ENCODE measurements at regions not wholly inside any gene's neighbourhood (a gene's known extent, or its start where the extent isn't known, plus 50 kb on each side); places are given as distances from the start of the nearest gene placed in this dataset.
"Not testable (repeated sequence)": the region's sequence is repeated elsewhere in the genome, so short reads cannot be mapped to it uniquely, and the experiment has no call there.

DNA sequence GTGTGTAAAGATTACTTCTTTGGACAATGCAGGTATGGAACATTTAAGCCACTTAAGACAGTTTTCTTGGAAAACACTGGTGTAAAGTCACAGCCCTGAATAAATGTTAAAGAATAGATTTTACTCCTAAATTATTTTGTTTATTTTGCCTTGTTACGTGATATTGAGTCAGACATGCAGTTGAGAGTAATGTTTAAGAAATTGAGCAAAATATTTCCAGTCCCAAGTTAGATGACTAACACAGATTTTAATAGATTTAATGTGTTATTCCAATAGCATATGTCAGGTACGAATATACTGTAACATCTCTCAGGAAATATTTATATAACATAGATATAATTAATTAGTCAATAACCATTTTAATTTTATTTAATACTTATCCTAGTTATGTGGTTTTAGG, 1361.7 kb downstream of the FSCB start:
- peak; percentile 13 for FAIRE-seq

DNA sequence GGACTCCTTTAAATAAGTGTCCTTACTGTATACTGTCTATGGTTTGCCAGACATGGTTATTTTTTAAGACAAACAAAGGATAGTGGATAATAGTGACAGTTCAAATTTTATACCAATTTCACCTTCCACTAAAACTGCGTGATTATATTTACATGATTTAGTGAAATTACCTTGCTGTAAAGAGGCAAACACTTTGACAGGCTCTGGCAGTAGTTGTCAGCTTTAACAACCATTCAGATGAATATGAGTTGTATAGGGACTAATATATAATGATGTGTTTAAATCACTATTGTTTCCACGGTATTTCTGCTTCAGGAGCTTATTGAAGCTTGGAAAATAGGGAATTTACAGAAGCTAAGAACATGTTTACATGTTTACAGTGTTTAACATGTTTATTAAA, 1364.0 kb downstream of the FSCB start:
- FAIRE-seq: no peak

DNA sequence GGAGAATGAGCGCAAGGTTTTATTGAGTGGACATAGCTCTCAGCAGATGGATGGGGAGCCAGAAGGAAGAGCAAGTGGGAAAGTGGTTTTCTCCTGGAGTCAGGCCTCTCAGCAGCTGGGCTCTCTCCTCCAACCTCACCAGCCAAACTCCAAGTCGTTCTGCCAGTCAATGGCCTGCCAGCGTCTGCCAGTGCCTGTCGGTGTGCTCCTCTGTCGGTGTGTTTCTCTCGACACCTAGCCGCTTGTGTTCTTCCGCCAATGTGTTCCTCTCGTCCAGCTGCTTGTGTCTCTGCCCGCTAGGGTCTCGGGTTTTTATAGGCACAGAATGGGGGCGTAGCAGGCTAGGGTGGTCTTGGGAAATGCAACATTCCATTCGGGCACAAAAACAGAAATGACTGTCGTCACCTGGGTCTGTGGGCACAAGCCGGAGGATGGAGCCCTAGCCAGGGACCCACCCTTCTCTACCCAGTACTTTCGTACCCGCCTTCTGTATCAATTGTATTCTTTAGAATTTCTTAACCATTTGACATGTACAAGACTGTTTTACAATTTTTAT, 1365.4 kb downstream of the FSCB start:
- no peak for FAIRE-seq

DNA sequence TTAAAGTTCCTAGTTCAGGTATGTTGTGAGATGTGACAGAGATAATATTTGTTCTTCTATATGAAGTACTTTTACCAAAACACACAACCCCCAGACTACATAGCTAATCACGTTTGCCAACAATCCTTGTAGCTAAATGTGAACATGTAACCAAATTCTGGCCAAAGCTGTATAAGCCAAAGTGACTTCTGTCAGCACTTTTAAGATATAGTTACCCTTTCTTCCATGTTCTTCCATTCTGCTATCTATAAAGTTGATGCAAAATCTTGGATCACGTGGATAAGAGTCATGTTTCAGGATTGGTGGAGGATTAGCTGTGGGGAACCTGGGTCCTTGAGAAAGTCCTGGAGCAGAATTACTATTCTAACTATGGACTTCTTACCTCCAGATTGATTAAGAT, 1366.6 kb downstream of the FSCB start:
- no peak for FAIRE-seq

DNA sequence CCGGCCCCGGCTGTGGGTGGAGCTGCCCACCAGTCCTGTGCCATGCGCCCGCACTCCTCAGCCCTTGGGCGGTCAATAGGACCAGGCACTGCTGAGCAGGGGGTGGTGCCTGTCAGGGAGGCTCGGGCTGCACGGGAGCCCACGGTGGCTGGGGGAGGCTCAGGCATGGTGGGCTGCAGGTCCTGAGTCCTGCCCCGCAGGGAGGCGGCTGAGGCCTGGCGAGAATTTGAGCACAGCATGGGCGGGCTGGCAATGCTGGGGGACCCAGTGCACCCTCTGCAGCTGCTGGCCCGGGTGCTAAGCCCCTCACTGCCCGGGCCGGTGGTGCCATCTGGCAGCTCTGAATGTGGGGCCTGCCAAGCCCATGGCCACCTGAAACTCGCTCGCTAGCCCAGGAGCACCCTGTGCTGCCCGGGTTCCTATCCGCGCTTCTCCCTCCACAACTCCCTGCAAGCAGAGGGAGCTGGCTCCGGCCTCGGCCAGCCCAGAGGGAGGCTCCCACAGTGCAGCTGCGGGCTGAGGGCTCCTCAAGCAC, 1371.1 kb downstream of the FSCB start:
- no peak for FAIRE-seq

DNA sequence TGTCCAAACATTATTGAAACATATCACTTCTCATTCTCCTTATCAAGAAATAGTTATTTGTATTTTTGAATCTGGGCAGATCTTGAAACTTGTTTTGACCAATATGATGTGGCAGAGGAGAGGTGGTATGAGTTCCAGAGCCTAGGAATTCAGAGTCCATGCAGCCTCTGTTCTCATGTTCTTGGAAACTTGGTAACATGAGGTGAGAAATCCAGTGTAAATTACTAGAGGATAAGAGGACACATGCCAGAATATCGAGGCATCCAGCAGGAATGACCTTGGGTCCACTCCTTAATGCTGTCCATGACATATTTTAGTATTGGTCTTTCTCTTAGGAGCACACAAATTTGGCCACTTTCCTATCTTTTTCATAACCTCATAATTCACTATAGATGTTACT, 1374.6 kb downstream of the FSCB start:
- no peak for FAIRE-seq

DNA sequence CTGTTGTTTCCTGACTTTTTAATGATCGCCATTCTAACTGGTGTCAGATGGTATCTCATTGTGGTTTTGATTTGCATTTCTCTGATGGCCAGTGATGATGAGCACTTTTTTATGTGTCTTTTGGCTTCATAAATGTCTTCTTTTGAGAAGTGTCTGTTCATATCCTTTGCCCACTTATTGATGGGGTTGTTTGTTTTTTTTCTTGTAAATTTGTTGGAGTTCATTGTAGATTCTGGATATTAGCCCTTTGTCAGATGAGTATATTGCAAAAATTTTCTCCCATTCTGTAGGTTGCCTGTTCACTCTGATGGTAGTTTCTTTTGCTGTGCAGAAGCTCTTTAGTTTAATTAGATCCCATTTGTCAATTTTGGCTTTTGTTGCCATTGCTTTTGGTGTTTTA, 1378.7 kb downstream of the FSCB start:
- not testable (repeated sequence) for FAIRE-seq

DNA sequence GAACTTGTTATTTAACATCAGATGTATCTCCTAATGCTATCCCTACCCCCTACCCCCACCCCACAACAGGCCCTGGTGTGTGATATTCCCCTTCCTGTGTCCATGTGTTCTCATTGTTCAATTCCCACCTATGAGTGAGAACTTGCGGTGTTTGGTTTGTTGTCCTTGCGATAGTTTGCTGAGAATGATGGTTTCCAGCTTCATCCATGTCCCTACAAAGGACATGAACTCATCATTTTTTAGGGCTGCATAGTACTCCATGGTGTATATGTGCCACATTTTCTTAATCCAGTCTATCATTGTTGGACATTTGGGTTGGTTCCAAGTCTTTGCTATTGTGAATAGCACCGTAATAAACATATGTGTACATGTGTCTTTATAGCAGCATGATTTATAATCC, 1379.2 kb downstream of the FSCB start:
- FAIRE-seq: not testable (repeated sequence)

DNA sequence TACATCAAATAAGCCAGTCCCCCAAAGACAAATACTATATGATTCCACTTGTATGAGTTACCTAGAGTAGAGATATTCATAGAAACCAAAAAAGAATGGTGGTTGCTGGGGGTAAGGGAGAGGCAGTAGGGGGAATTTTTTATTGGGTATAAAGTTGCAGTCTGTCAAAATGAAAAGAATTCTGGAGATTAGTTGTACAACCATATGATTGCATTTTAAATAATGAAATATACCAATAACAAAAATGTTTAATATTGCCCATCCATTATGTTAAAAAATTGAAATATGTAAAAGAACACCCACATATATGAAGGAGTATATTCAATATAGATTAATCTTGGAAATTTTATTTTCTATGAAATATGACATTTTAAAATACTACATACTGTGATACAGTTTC, 1383.5 kb downstream of the FSCB start:
- FAIRE-seq: no peak

DNA sequence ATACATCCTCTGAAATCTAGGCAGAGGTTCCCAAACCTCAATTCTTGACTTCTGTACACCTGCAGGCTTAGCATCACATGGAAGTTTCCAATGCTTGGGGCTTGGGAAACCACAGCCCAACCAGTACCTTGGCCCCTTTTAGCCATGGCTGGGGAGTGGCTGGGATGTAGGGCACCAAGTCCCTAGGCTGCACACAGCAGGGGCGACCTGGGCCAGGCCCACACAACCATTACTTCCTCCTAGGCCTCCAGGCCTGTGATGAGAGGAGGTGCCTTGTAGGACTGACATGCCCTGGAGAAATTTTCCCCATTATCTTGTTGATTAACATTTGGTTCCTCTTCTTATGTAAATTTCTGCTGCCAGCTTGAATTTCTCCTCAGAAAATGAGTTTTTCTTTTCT, 1387.4 kb downstream of the FSCB start:
- no peak for FAIRE-seq

DNA sequence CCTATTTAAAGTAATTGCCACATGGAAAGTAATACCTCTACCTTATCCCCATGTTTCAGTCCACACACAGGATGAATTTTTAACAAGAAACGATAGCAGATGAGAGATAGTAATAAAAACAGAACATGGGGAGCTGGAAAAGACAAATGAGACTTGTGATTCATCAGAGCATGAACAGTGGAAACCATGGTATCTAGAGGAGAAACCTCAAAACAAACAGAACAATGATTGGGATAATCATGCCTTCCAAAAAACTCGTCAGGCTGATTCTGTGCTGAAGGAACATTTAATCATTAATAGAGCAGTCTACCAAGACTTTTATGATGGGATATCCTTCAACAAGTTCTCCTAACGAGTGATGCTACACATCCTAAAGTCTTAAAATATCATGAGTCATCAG, 1390.7 kb downstream of the FSCB start:
- no peak for FAIRE-seq

DNA sequence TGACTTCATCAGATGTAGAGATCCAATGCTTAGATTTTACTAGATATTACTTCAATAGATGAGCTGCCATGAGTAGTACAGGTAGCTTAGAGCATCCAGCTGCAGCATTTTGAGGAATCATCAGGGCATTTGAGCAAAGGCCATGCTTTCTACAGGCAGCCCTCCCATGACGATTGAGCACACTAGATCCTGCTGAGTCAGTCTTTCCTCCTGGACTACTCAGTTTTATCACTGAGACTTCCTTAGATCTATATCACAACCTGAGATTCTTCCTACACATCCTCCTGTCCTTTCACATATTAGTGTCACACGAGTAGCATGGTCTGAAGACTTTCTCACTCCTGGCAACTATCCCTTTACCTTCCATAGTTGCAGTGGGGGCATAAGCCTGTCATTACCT, 1401.8 kb downstream of the FSCB start:
- FAIRE-seq: no peak

DNA sequence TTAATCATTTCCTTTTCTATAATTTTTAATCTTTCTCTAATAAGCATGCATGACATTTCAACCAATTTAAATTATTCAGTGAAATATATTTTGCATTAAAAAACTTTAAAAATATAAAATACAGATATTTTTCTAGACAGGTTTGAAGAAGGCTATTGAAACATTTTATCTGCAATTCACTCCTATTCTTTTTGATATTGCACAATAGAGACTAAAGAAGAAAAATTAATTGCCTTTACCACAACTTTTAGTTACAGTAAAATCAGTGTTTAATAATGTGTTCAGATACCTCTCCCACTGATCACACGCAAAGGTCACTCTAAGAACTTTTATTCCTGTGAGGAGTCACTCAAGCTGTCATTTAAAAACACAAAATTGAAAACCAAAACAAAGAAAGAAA, 1416.7 kb downstream of the FSCB start:
- FAIRE-seq: no peak

DNA sequence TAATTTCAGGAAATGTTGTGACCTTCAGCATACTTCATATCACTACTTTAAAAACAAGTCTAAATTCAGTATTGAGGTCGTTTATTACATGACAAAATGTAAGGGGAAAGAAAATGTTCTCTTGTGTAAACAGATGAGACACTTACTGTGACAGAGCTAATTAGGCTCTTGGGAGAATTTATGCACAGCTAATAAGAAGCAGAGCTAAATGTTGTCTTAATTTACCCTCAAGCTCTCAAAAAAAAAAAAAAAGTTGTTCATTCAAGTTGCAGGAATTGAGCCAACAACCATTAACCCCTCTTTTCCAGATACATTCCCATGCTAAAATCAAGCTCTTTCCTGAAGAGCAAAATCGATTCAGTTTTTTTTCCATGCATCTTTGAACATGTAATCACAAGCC, 1419.4 kb downstream of the FSCB start:
- no peak for FAIRE-seq

DNA sequence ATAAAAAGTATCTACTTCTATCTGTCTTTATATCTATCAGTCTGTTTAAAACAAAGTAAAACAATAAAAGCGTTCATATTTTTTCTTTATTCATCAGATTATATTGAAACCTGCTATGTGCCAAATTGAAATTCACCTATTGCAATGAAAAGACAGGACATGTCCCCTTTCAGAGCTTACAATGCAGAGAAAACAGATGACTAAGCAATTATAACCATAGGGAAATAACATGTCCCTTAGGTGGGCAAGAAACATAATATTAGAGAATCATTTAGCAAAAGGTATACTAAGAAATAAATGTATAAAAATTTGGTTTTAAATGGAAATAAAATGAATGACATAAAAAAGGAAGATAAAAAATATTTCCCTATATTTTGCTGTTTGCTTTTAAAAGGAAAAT, 1421.3 kb downstream of the FSCB start:
- FAIRE-seq: no peak

DNA sequence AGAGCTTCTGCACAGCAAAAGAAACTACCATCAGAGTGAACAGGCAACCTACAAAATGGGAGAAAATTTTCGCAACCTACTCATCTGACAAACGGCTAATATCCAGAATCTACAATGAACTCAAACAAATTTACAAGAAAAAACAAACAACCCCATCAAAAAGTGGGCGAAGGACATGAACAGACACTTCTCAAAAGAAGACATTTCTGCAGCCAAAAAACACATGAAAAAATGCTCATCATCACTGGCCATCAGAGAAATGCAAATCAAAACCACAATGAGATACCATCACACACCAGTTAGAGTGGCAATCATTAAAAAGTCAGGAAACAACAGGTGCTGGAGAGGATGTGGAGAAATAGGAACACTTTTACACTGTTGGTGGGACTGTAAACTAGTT, 1439.7 kb downstream of the FSCB start:
- not testable (repeated sequence) for FAIRE-seq

DNA sequence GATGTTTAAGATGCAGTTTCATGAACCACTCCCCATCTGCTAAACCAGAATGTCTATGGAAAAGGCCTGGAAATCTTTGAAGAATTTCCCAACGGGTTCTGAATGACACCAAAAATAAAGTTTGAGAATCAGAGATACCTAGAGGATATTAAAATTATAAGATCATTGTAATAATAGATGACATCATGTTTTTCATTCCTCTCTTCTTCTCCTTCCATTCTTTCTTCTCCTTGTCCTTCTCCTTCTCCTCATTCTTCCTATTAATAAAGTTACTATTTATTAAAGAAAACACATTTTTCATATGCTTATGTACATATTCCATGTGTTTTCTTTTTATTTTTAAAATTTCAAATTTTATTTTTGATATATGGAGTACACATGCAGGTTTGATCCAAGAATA, 1449.4 kb downstream of the LRFN5 start:
- no peak for FAIRE-seq

DNA sequence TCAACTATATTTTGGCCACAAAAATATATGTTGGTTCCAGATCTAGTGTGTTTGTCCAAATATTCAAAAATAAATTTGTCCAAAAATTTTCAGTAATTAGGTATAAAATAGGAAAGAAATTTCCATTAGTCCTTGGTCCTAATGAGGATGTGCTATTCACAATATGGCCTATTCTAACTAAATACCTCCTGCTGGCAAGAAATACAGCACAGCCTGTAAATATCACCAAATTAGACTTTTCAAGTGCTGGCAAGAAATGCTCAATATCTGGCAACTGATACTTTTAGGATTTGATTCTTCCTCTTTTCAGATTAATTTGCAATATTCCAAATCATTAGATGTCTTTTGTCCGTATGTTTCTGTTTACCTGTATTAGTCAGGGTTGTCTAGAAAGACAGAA, 1446.2 kb downstream of the LRFN5 start:
- FAIRE-seq: no peak

DNA sequence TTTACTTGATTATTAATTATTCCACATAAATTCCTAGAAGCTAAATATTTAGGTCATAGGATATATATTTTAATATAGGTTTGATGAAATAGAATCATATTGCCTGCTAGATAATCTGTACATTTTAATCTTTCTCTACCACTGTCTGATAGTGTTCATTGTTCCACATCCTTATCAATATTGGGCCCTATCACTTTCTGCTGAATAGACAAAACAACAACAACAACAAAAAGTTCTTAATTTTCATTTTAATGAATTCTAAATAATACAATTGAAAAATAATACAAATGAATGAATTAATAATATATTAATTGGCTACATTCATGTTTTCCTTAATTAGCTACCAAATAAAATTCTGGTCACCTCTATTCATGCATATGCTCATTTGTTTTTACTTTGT, 1437.2 kb downstream of the LRFN5 start:
- peak; percentile 21 for FAIRE-seq

DNA sequence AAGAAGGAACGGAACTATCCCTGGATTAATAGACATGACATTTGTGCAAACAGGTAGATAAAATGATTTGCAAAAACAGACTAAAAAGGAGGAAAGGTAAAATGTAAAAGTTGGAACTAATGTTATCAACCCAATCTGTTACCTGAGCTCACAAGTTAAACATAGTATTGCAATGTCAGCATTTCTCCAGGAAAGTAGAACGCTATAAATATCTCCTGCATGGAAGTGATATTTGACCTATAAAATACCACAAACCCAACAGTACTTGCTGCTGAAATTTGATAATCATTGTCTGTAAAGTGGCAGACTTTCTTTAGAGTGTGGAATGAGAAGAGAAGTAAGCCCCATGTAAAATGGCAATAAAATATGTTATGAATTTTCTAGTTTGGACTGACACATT, 1435.7 kb downstream of the LRFN5 start:
- peak; percentile 82 for FAIRE-seq

DNA sequence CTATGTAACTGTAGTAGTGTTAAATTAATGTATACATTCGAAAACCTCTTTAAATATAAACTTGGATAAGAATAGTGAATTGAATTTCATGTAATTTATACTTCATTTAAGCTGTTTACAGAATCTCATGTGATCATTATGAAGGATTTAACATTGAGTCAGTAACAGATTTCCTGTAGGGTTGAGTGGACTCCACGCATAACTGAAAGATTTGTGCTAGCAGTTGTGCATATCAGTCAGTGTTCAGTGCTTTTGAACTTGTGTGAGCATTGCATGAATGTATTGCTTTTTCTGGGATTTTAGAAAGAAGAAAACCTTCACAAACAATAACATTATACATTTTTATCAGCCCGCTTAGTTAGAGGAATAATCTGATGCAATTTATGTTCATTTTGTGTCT, 1435.3 kb downstream of the LRFN5 start:
- no peak for FAIRE-seq

DNA sequence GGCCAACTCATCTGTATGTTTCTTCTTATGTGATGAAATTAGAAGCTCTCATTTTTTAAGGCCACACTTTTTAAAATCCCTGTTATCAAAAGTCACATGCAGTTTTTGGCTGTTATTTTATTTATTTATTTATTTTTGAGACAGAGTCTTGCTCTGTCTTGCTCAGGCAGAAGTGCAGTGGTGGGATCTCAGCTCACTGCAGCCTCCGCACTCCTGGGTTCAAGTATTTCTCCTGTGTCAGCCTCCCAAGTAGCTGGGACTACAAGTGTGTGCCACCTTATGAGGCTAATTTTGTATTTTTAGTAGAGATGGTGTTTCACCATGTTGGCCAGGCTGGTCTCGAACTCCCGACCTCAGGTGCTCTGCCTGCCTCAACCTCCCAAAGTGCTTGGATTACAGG, 1434.5 kb downstream of the LRFN5 start:
- no peak for FAIRE-seq

DNA sequence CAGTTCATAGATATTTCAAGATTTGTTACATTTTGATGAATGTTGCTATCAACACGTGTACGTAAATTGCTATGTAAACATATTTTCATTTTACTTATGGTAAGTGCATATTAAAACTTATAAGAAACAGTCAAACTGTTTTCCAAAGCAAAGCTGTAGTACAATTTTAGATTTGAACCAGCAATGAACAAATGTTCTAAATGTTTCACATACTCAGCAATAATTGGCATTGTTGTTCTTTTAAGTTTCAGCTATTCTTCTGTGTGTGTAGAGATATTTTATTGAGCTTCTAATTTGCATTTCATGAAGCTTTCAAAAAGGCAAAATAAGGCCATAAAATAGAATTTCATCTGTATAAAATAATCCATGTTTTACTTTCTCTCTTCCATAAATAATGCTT, 1433.2 kb downstream of the LRFN5 start:
- FAIRE-seq: no peak

DNA sequence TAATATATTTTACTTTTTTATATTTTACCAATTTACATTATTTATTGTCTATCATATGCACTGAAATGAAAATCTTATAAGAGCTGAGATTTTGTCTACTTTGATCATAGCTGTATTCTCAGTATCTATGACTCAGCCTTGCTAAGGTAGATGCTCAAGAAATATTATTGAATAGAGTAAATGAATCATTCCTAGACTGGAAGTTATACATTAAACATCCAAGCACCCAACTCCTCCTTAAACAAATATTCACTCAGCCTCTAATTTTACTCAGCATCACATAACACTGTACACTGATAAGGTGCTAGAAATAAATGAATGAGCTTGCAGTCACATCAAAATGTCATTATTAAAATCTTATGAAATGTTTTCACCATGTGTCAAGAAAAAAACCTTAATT, 1424.9 kb downstream of the LRFN5 start:
- no peak for FAIRE-seq

DNA sequence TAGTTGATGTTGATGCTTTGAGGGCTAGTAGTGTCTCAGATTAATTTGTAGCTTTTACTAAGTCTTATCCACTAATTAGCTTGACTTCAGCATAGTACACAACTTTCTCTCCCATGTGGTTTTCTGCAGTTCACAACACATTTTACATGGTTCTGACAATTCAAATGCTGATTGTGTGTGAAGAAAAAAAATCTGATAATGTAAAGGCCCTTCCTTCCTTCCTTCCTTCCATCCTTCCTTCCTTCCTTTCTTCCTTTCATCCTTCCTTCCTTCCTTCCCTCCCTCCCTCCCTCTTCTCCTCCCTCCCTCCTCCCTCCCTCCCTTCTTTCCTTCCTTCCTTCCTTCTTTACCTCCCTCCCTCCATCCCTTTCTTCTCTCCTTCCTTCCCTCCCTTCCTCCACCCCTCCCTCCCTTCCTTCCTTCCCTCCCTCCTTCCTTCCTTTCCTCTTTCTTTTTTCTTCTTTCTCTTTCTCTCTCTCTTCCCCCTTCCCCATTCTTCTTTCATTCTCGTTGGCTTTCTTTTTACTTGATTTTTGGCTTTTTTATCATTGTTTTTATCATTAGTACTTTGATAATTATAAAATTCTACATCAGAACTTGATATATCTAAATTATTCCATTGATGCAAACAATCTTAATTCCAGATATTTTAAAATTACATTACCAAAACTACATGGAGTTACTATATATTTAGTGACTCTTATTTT, 1415.6 kb downstream of the LRFN5 start:
- no peak for FAIRE-seq

Data from islet of Langerhans (tissue), 1 donor.